AG04449 (cell line): ENCODE measurements at regions not wholly inside any gene's neighbourhood (a gene's known extent, or its start where the extent isn't known, plus 50 kb on each side); places are given as distances from the start of the nearest gene placed in this dataset.

Experiments
- CTCF ChIA-PET: fragments of 350-600 bp; formaldehyde crosslinking; extraction: SDS; loops from one replicate; lab custom pipeline; 2021; ENCODE audit warnings: antibody characterized with exemption; lab: Yijun Ruan, JAX
- POLR2A ChIA-PET: fragments of 400-600, 350-600 bp; formaldehyde crosslinking; extraction: SDS; loops from one replicate; lab custom pipeline; 2020; ENCODE audit warnings: antibody characterized with exemption, inconsistent platforms; lab: Yijun Ruan, JAX
- DNase-seq: peaks from one replicate; pipeline ENCODE4 v3.0.0-alpha.2; 2010; ENCODE audit warnings: low read depth, low spot score
- H3K4me3 ChIP-seq: 2 replicates; pipeline ENCODE4 v1.5.1; 2011; ENCODE audit warnings: low read depth, mild to moderate bottlenecking, control low read depth, low read length
- CTCF ChIP-seq: IDR thresholded peaks from one replicate; pipeline ENCODE4 v1.5.1; 2011; ENCODE audit warnings: mild to moderate bottlenecking, moderate library complexity, low read length, control low read depth, inconsistent platforms; ENCODE audit not compliant: insufficient read depth; ENCODE audit errors: missing control alignments

GRCh38 chr15:93485438-93486327 lies 396.7 kb upstream of the RGMA start:
- H3K4me3 ChIP-seq: no peak overlapping the region
- TF ChIP-seq CTCF: no peak
- CTCF ChIA-PET: no interaction called here
- no peak for DNase-seq
- POLR2A ChIA-PET: no interaction called here

GRCh38 chr15:93483923-93484322 lies 394.9 kb upstream of the RGMA start:
- TF ChIP-seq CTCF: no peak
- no peak overlapping the region for H3K4me3 ChIP-seq
- POLR2A ChIA-PET: no interaction called here
- no peak for DNase-seq
- CTCF ChIA-PET: no interaction called here

- DNase-seq: no peak
- no peak overlapping the region for H3K4me3 ChIP-seq
- TF ChIP-seq CTCF: no peak
- ChIA-PET POLR2A (no interaction called here), CTCF (no interaction called here)
Observed at GRCh38 chr15:93482731-93483130, 393.7 kb upstream of the RGMA start.

GRCh38 chr15:93479715-93480114 lies 390.7 kb upstream of the RGMA start:
- no peak for TF ChIP-seq CTCF
- no peak for DNase-seq
- POLR2A ChIA-PET: no interaction called here
- CTCF ChIA-PET: no interaction called here
- no peak overlapping the region for H3K4me3 ChIP-seq

- ChIA-PET CTCF (no interaction called here), POLR2A (no interaction called here)
- no peak overlapping the region for H3K4me3 ChIP-seq
- no peak for TF ChIP-seq CTCF
- DNase-seq: no peak
Observed at GRCh38 chr15:93478947-93479346, 389.9 kb upstream of the RGMA start.

GRCh38 chr15:93477721-93478120 lies 388.7 kb upstream of the RGMA start:
- CTCF ChIA-PET: no interaction called here
- POLR2A ChIA-PET: no interaction called here
- no peak overlapping the region for H3K4me3 ChIP-seq
- no peak for TF ChIP-seq CTCF
- no peak for DNase-seq
